Neural progenitor cell (in vitro differentiated cells): ENCODE measurements at regions not wholly inside any gene's neighbourhood (a gene's known extent, or its start where the extent isn't known, plus 50 kb on each side); places are given as distances from the start of the nearest gene placed in this dataset.

ENCODE experiments used
- DNase-seq: peaks from one replicate; pipeline ENCODE4 v3.0.0-alpha.2; 2016; ENCODE audit warnings: low spot score
- H2AFZ ChIP-seq: fragments of 200-600 bp; sonication (generic); replicated peaks from 2 replicates; pipeline ENCODE4 v1.6.1; 2016; ENCODE audit warnings: antibody characterized with exemption
- H3F3A ChIP-seq: fragments of 200-600 bp; sonication (generic); 2 replicates; pipeline ENCODE4 v1.6.1; 2016; ENCODE audit warnings: antibody characterized with exemption, low read depth
- H3K27ac ChIP-seq: fragments of 200-600 bp; sonication (generic); 2 replicates; pipeline ENCODE4 v1.5.1; 2016; ENCODE audit warnings: mild to moderate bottlenecking
- H3K27me3 ChIP-seq: fragments of 200-600 bp; sonication (generic); 2 replicates; pipeline ENCODE4 v1.6.1; 2016; ENCODE audit warnings: mild to moderate bottlenecking, moderate library complexity
- H3K36me3 ChIP-seq: fragments of 200-600 bp; sonication (generic); 2 replicates; pipeline ENCODE4 v1.5.1; 2016
- H3K4me1 ChIP-seq: fragments of 200-600 bp; sonication (generic); 2 replicates; pipeline ENCODE4 v1.6.1; 2016; ENCODE audit warnings: mixed run types
- H3K4me2 ChIP-seq: fragments of 200-600 bp; sonication (generic); 2 replicates; pipeline ENCODE4 v1.6.1; 2016
- H3K4me3 ChIP-seq: fragments of 200-600 bp; sonication (generic); 2 replicates; pipeline ENCODE4 v1.5.1; 2016
- H3K79me2 ChIP-seq: fragments of 200-600 bp; sonication (generic); 2 replicates; pipeline ENCODE4 v1.6.1; 2016; ENCODE audit warnings: low read depth
- H3K9ac ChIP-seq: fragments of 200-600 bp; sonication (generic); 2 replicates; pipeline ENCODE4 v1.6.1; 2016
- H3K9me3 ChIP-seq: fragments of 200-600 bp; sonication (generic); 2 replicates; pipeline ENCODE4 v1.5.1; 2016; ENCODE audit warnings: low read depth
- H4K20me1 ChIP-seq: fragments of 200-600 bp; sonication (generic); 2 replicates; pipeline ENCODE4 v1.6.1; 2016; ENCODE audit warnings: low read depth
- H3K27ac Mint-ChIP-seq: 3 replicates; pipeline ENCODE4 v1.8.0; 2021; ENCODE audit warnings: mixed read lengths
- H3K27me3 Mint-ChIP-seq: 2 replicates; pipeline ENCODE4 v1.8.0; 2022; ENCODE audit warnings: low read depth, mild to moderate bottlenecking, inconsistent platforms, moderate library complexity, mixed read lengths; ENCODE audit not compliant: insufficient read depth
- H3K36me3 Mint-ChIP-seq: 3 replicates; pipeline ENCODE4 v1.8.0; 2021; ENCODE audit warnings: mixed read lengths
- H3K4me1 Mint-ChIP-seq: 3 replicates; pipeline ENCODE4 v1.8.0; 2021; ENCODE audit warnings: mixed read lengths
- H3K4me3 Mint-ChIP-seq: 3 replicates; pipeline ENCODE4 v1.8.0; 2021; ENCODE audit warnings: mild to moderate bottlenecking, moderate library complexity, mixed read lengths
- H3K9me3 Mint-ChIP-seq: 3 replicates; pipeline ENCODE4 v1.8.0; 2020; ENCODE audit warnings: mixed read lengths
- CTCF ChIP-seq: fragments of 200-600 bp; sonication (generic); IDR thresholded peaks from 2 replicates; pipeline ENCODE4 v1.5.1; 2017; ENCODE audit warnings: antibody characterized with exemption, mild to moderate bottlenecking
- EZH2 ChIP-seq: fragments of 200-600 bp; sonication (generic); IDR thresholded peaks from 2 replicates; pipeline ENCODE4 v1.6.1; 2017; ENCODE audit warnings: antibody characterized with exemption, mild to moderate bottlenecking, moderate library complexity
- EZH2phosphoT487 ChIP-seq: fragments of 200-600 bp; sonication (generic); IDR thresholded peaks from 2 replicates; pipeline ENCODE4 v1.6.1; 2017; ENCODE audit warnings: antibody characterized with exemption

GRCh38 chr7:25325186-25325757, 97.0 kb upstream of the NPVF start:
- Histone ChIP-seq H3K27ac (no peak overlapping the region), H3K36me3 (no peaks in the 10 kb centered on the region), H3K4me3 (no peak overlapping the region), H3K27me3 (no peaks in the 10 kb centered on the region), H4K20me1 (no peaks in the 10 kb centered on the region), H3K9me3 (no peaks in the 10 kb centered on the region), H3K4me1 (peaks cover 7% of the 10 kb centered on the region), H2AFZ (no peak overlapping the region), H3K4me2 (no peak overlapping the region), H3K79me2 (no peaks in the 10 kb centered on the region), H3F3A (no peaks in the 10 kb centered on the region), H3K9ac (no peak overlapping the region)
- Mint-ChIP-seq H3K9me3 (no peaks in the 10 kb centered on the region), H3K4me3 (no peak overlapping the region), H3K27ac (no peak overlapping the region), H3K4me1 (peaks cover 14% of the 10 kb centered on the region), H3K36me3 (no peaks in the 10 kb centered on the region), H3K27me3 (peaks cover 3% of the 10 kb centered on the region)
- DNase-seq, result no peak
- TF ChIP-seq CTCF, result no peak
- TF ChIP-seq EZH2phosphoT487, result no peak
- no peak for TF ChIP-seq EZH2

DNA sequence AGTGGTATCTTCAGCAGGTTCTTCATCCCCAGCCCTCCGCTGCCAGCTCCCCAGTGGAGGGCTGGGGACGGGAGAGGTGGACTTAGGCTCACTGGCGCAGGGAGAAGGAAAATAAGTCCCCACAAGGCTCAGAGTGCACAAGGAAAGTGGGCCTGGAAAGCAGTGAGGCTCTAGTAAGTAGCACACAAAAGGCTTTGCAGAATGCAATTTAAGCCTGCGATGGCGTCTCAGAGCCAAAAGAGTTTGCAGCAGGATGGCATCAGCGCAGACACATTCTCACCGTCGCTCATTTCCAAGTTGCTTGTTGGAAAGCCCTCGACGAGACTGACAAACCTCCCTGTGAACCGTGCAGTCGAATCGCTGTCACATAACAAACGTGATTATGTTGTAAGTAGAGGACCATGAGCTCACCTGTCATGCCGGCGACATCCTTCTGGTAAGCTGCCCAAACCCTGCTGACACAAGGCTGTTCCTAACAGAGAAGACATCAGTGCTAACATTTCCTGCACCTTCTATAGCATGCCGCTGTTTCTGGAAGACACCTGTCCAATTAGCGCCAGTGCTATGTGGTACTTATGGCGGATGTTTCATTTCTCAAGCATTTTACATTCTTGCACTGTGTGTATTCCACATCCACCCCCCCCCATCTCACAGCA, 98.3 kb upstream of the NPVF start:
- TF ChIP-seq CTCF (no peak), EZH2 (no peak), EZH2phosphoT487 (no peak)
- Histone ChIP-seq H4K20me1 (no peaks in the 10 kb centered on the region), H3K9me3 (no peaks in the 10 kb centered on the region), H3K4me2 (peak overlapping the region; percentile 42), H3K27me3 (no peaks in the 10 kb centered on the region), H3K9ac (no peak overlapping the region), H3K27ac (no peak overlapping the region), H3K79me2 (no peaks in the 10 kb centered on the region), H3F3A (no peaks in the 10 kb centered on the region), H2AFZ (peak overlapping the region; percentile 8), H3K36me3 (no peaks in the 10 kb centered on the region), H3K4me3 (no peak overlapping the region), H3K4me1 (peaks cover 7% of the 10 kb centered on the region)
- peak overlapping the region; percentile 29 for H3K27ac Mint-ChIP-seq
- H3K4me1 Mint-ChIP-seq, result peaks cover 11% of the 10 kb centered on the region
- no peaks in the 10 kb centered on the region for H3K36me3 Mint-ChIP-seq
- H3K4me3 Mint-ChIP-seq, result no peak overlapping the region
- DNase-seq, result peak; percentile 61
- no peaks in the 10 kb centered on the region for H3K9me3 Mint-ChIP-seq
- H3K27me3 Mint-ChIP-seq, result peaks cover 3% of the 10 kb centered on the region

DNA sequence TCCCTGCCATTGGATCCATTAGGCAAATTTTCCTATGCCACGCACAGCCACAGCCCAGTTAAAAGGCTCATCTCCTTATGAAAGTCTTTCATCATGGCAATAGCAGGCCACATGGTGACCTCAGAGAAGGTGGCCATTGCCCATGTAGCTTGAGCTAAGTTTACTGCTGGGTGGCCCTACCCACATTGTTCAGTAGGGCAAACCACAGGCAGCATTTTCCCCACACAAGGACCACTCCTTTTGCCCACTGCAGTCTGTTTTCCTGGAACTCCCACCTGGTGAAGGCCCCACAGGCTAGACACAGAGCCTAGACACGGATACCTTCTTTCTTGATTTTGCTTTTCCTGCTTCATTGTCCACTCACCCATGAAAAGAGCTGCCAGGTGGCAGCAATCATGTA, 101.5 kb upstream of the NPVF start:
- Histone ChIP-seq H3K4me1 (peaks cover 7% of the 10 kb centered on the region), H4K20me1 (no peaks in the 10 kb centered on the region), H3K27me3 (no peaks in the 10 kb centered on the region), H3K9me3 (no peaks in the 10 kb centered on the region), H3K36me3 (no peaks in the 10 kb centered on the region), H3K4me2 (no peak overlapping the region), H3K4me3 (no peak overlapping the region), H3F3A (no peaks in the 10 kb centered on the region), H3K27ac (no peak overlapping the region), H3K79me2 (no peaks in the 10 kb centered on the region), H3K9ac (no peak overlapping the region), H2AFZ (no peak overlapping the region)
- Mint-ChIP-seq H3K9me3 (no peaks in the 10 kb centered on the region), H3K4me3 (no peak overlapping the region), H3K27ac (no peak overlapping the region), H3K27me3 (no peaks in the 10 kb centered on the region), H3K36me3 (no peaks in the 10 kb centered on the region), H3K4me1 (peaks cover 8% of the 10 kb centered on the region)
- DNase-seq, result no peak
- TF ChIP-seq EZH2, result no peak
- no peak for TF ChIP-seq EZH2phosphoT487
- TF ChIP-seq CTCF, result no peak
